Activated T-cell treated with anti-CD3 and anti-CD28 coated beads, Interleukin-2, amount 50 U/mL, for 4 hours (primary cell): ENCODE measurements at regions not wholly inside any gene's neighbourhood (a gene's known extent, or its start where the extent isn't known, plus 50 kb on each side); places are given as distances from the start of the nearest gene placed in this dataset.
"Not testable (repeated sequence)": the region's sequence is repeated elsewhere in the genome, so short reads cannot be mapped to it uniquely, and the experiment has no call there.

Experiments
- ATAC-seq, 2 donors: fragments of 200-7000 bp; cut with Tn5 transposase; one replicate each; pipeline ENCODE4 v1.10.0; 2021
- DNase-seq: peaks from one replicate; pipeline ENCODE4 v3.0.0-alpha.2; 2020
- H3K27me3 Mint-ChIP-seq: one replicate; pipeline ENCODE4 v1.8.0; 2021; ENCODE audit warnings: low read depth, mixed read lengths
- H3K36me3 Mint-ChIP-seq: one replicate; pipeline ENCODE4 v1.8.0; 2022; ENCODE audit warnings: mixed read lengths; ENCODE audit not compliant: insufficient read depth
- H3K4me1 Mint-ChIP-seq: one replicate; pipeline ENCODE4 v1.8.0; 2021; ENCODE audit warnings: low read depth, mixed read lengths
- H3K4me3 Mint-ChIP-seq: one replicate; pipeline ENCODE4 v1.8.0; 2021; ENCODE audit warnings: mild to moderate bottlenecking, moderate library complexity, mixed read lengths
- H3K9me3 Mint-ChIP-seq: one replicate; pipeline ENCODE4 v1.8.0; 2021; ENCODE audit warnings: mixed read lengths

GRCh38 chr10:108612485-108612884 is 1310.8 kb downstream of the XPNPEP1 start:
- DNase-seq (no peak), ATAC-seq (no peak)
- Mint-ChIP-seq H3K9me3 (peaks cover 11% of the 10 kb centered on the region), H3K4me3 (no peak overlapping the region), H3K4me1 (no peaks in the 10 kb centered on the region), H3K27me3 (no peaks in the 10 kb centered on the region), H3K36me3 (no peaks in the 10 kb centered on the region)

- Mint-ChIP-seq H3K4me1 (no peaks in the 10 kb centered on the region), H3K9me3 (peaks cover 7% of the 10 kb centered on the region), H3K36me3 (no peaks in the 10 kb centered on the region), H3K27me3 (no peaks in the 10 kb centered on the region), H3K4me3 (no peak overlapping the region)
- no peak for DNase-seq
- ATAC-seq, result no peak
These were observed 1314.5 kb downstream of the XPNPEP1 start for GRCh38 chr10:108608860-108609259.

- no peak overlapping the region for H3K4me3 Mint-ChIP-seq
- no peaks in the 10 kb centered on the region for H3K4me1 Mint-ChIP-seq
- ATAC-seq (no peak), DNase-seq (no peak)
- no peaks in the 10 kb centered on the region for H3K36me3 Mint-ChIP-seq
- peaks cover 3% of the 10 kb centered on the region for H3K9me3 Mint-ChIP-seq
- no peaks in the 10 kb centered on the region for H3K27me3 Mint-ChIP-seq
These were observed 1321.5 kb downstream of the XPNPEP1 start for GRCh38 chr10:108601851-108602250.

- not testable (repeated sequence) for DNase-seq, H3K9me3 Mint-ChIP-seq, ATAC-seq, H3K36me3 Mint-ChIP-seq, H3K27me3 Mint-ChIP-seq, H3K4me3 Mint-ChIP-seq, H3K4me1 Mint-ChIP-seq
These were observed 1322.8 kb downstream of the XPNPEP1 start for GRCh38 chr10:108600511-108600910.

- DNase-seq, result not testable (repeated sequence)
These were observed 1324.0 kb downstream of the XPNPEP1 start for GRCh38 chr10:108599317-108599716.

GRCh38 chr10:108598831-108599230 is 1324.5 kb downstream of the XPNPEP1 start:
- DNase-seq (no peak), ATAC-seq (no peak)
- H3K36me3 Mint-ChIP-seq, result no peaks in the 10 kb centered on the region
- H3K9me3 Mint-ChIP-seq, result peaks cover 3% of the 10 kb centered on the region
- H3K4me3 Mint-ChIP-seq, result no peak overlapping the region
- no peaks in the 10 kb centered on the region for H3K27me3 Mint-ChIP-seq
- no peaks in the 10 kb centered on the region for H3K4me1 Mint-ChIP-seq

More at GRCh38 chr10:108599317-108599716, 1324.0 kb downstream of the XPNPEP1 start:
- ATAC-seq, H3K27me3 Mint-ChIP-seq, H3K4me3 Mint-ChIP-seq, H3K36me3 Mint-ChIP-seq, H3K9me3 Mint-ChIP-seq, H3K4me1 Mint-ChIP-seq: not testable (repeated sequence)

GRCh38 chr10:108598320-108598695 is 1325.0 kb downstream of the XPNPEP1 start:
- Mint-ChIP-seq H3K4me1 (no peaks in the 10 kb centered on the region), H3K4me3 (no peak overlapping the region), H3K27me3 (no peaks in the 10 kb centered on the region), H3K36me3 (no peaks in the 10 kb centered on the region), H3K9me3 (no peaks in the 10 kb centered on the region)
- ATAC-seq (no peak), DNase-seq (no peak)

- no peaks in the 10 kb centered on the region for H3K27me3 Mint-ChIP-seq
- no peak overlapping the region for H3K4me3 Mint-ChIP-seq
- ATAC-seq (no peak), DNase-seq (no peak)
- no peaks in the 10 kb centered on the region for H3K9me3 Mint-ChIP-seq
- no peaks in the 10 kb centered on the region for H3K4me1 Mint-ChIP-seq
- H3K36me3 Mint-ChIP-seq, result no peaks in the 10 kb centered on the region
These were observed 1325.5 kb downstream of the XPNPEP1 start for GRCh38 chr10:108597657-108598319.

GRCh38 chr10:108597031-108597430 is 1326.3 kb downstream of the XPNPEP1 start:
- Mint-ChIP-seq H3K9me3 (no peaks in the 10 kb centered on the region), H3K4me1 (no peaks in the 10 kb centered on the region), H3K27me3 (no peaks in the 10 kb centered on the region), H3K4me3 (no peak overlapping the region), H3K36me3 (no peaks in the 10 kb centered on the region)
- ATAC-seq (no peak), DNase-seq (no peak)

- H3K27me3 Mint-ChIP-seq, result no peaks in the 10 kb centered on the region
- ATAC-seq (no peak), DNase-seq (no peak)
- no peaks in the 10 kb centered on the region for H3K36me3 Mint-ChIP-seq
- no peak overlapping the region for H3K4me3 Mint-ChIP-seq
- H3K9me3 Mint-ChIP-seq, result no peaks in the 10 kb centered on the region
- no peaks in the 10 kb centered on the region for H3K4me1 Mint-ChIP-seq
These were observed 1330.4 kb downstream of the XPNPEP1 start for GRCh38 chr10:108592956-108593355.

- no peaks in the 10 kb centered on the region for H3K36me3 Mint-ChIP-seq
- ATAC-seq (no peak), DNase-seq (no peak)
- H3K4me3 Mint-ChIP-seq, result no peak overlapping the region
- H3K4me1 Mint-ChIP-seq, result no peaks in the 10 kb centered on the region
- no peaks in the 10 kb centered on the region for H3K9me3 Mint-ChIP-seq
- H3K27me3 Mint-ChIP-seq, result no peaks in the 10 kb centered on the region
These were observed 1331.9 kb downstream of the XPNPEP1 start for GRCh38 chr10:108591417-108591816.

- Mint-ChIP-seq H3K4me1 (no peaks in the 10 kb centered on the region), H3K36me3 (no peaks in the 10 kb centered on the region), H3K4me3 (no peak overlapping the region), H3K27me3 (no peaks in the 10 kb centered on the region), H3K9me3 (peaks cover 9% of the 10 kb centered on the region)
- no peak for ATAC-seq
- DNase-seq, result no peak
These were observed 1336.9 kb downstream of the XPNPEP1 start for GRCh38 chr10:108586424-108586823.

GRCh38 chr10:108583877-108584276 is 1339.4 kb downstream of the XPNPEP1 start:
- H3K36me3 Mint-ChIP-seq, result no peaks in the 10 kb centered on the region
- no peaks in the 10 kb centered on the region for H3K4me1 Mint-ChIP-seq
- DNase-seq, result no peak
- H3K27me3 Mint-ChIP-seq, result no peaks in the 10 kb centered on the region
- H3K9me3 Mint-ChIP-seq, result peaks cover 16% of the 10 kb centered on the region
- H3K4me3 Mint-ChIP-seq, result no peak overlapping the region
- ATAC-seq, result no peak

GRCh38 chr10:108582888-108583287 is 1340.4 kb downstream of the XPNPEP1 start:
- peaks cover 16% of the 10 kb centered on the region for H3K9me3 Mint-ChIP-seq
- ATAC-seq (no peak), DNase-seq (no peak)
- H3K4me1 Mint-ChIP-seq, result no peaks in the 10 kb centered on the region
- no peaks in the 10 kb centered on the region for H3K27me3 Mint-ChIP-seq
- H3K4me3 Mint-ChIP-seq, result no peak overlapping the region
- H3K36me3 Mint-ChIP-seq, result no peaks in the 10 kb centered on the region

GRCh38 chr10:108582387-108582786 is 1340.9 kb downstream of the XPNPEP1 start:
- Mint-ChIP-seq H3K4me3 (no peak overlapping the region), H3K27me3 (no peaks in the 10 kb centered on the region), H3K36me3 (no peaks in the 10 kb centered on the region)

GRCh38 chr10:108578258-108578657 is 1345.1 kb downstream of the XPNPEP1 start:
- Mint-ChIP-seq H3K27me3 (no peaks in the 10 kb centered on the region), H3K4me1 (no peaks in the 10 kb centered on the region), H3K36me3 (no peaks in the 10 kb centered on the region), H3K9me3 (peaks cover 10% of the 10 kb centered on the region), H3K4me3 (no peak overlapping the region)
- ATAC-seq (no peak), DNase-seq (no peak)

More at GRCh38 chr10:108582387-108582786, 1340.9 kb downstream of the XPNPEP1 start:
- Mint-ChIP-seq H3K4me1 (no peaks in the 10 kb centered on the region), H3K9me3 (peaks cover 16% of the 10 kb centered on the region)
- no peak for DNase-seq
- ATAC-seq, result no peak
